ENCODE measurements at regions not wholly inside any gene's neighbourhood (a gene's known extent, or its start where the extent isn't known, plus 50 kb on each side); places are given as distances from the start of the nearest gene placed in this dataset.

DNA sequence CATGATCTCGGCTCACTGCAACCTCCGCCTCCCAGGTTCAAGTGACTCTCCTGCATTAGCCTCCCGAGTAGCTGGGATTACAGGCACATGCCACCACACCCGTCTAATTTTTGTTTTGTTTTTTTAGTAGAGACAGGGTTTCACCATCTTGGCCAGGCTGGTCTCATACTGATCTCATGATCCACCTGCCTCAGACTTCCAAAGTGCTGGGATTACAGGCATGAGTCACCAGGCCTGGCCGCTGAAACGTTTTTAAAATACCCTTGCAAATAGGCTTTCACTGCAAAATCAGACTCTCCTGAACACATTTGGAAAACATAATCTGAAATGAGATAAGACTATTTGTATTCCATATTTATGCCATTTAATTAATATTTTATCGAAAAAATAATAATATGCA lies 826.1 kb upstream of the CNTN5 start:
- Histone ChIP-seq H3K9ac (ENCODE audit: low read length) (no peak overlapping the region), H3K79me2 (ENCODE audit: insufficient read depth, low read length) (no peaks in the 10 kb centered on the region), H3K27ac (ENCODE audit: low read depth, low read length) (no peak overlapping the region), H3K9me2 (replicated peaks; ENCODE audit: insufficient read depth, low read length) (no peaks in the 10 kb centered on the region), H2AFZ (ENCODE audit: low read depth, low read length, severe bottlenecking) (no peak overlapping the region), H3F3A (ENCODE audit: insufficient read depth) (no peaks in the 10 kb centered on the region), H3K27me3 (ENCODE audit: low read length) (no peaks in the 10 kb centered on the region), H3K9me3 (ENCODE audit: insufficient read depth, low read length) (no peaks in the 10 kb centered on the region), H3K36me3 (ENCODE audit: low read length) (no peaks in the 10 kb centered on the region), H3K4me2 (ENCODE audit: low read depth, low read length, poor library complexity, severe bottlenecking) (no peak overlapping the region), H3K4me3 (ENCODE audit: insufficient read depth, low read length, poor library complexity, severe bottlenecking) (no peak overlapping the region), H4K20me1 (ENCODE audit: low read depth, low read length) (no peaks in the 10 kb centered on the region)
- no peak for TF ChIP-seq EZH2phosphoT487 (conservative IDR thresholded peaks at IDR 0.05; ENCODE audit: low read length)
- no peak for TF ChIP-seq CTCF (IDR thresholded peaks at IDR 0.05; ENCODE audit: insufficient read depth, low read length, poor library complexity, severe bottlenecking)

GRCh38 chr11:98195300-98195699 lies 825.4 kb upstream of the CNTN5 start:
- H4K20me1 ChIP-seq (ENCODE audit: low read depth, low read length) = no peaks in the 10 kb centered on the region
- H3K27me3 ChIP-seq (ENCODE audit: low read length) = no peaks in the 10 kb centered on the region
- no peak overlapping the region for H3K4me3 ChIP-seq (ENCODE audit: insufficient read depth, low read length, poor library complexity, severe bottlenecking)
- no peaks in the 10 kb centered on the region for H3K36me3 ChIP-seq (ENCODE audit: low read length)
- TF ChIP-seq CTCF (IDR thresholded peaks at IDR 0.05; ENCODE audit: insufficient read depth, low read length, poor library complexity, severe bottlenecking) = no peak
- no peak for TF ChIP-seq EZH2phosphoT487 (conservative IDR thresholded peaks at IDR 0.05; ENCODE audit: low read length)
- no peaks in the 10 kb centered on the region for H3K9me2 ChIP-seq (replicated peaks; ENCODE audit: insufficient read depth, low read length)
- H3K79me2 ChIP-seq (ENCODE audit: insufficient read depth, low read length) = no peaks in the 10 kb centered on the region
- no peaks in the 10 kb centered on the region for H3F3A ChIP-seq (ENCODE audit: insufficient read depth)
- H2AFZ ChIP-seq (ENCODE audit: low read depth, low read length, severe bottlenecking) = no peak overlapping the region
- no peaks in the 10 kb centered on the region for H3K9me3 ChIP-seq (ENCODE audit: insufficient read depth, low read length)
- no peak overlapping the region for H3K4me2 ChIP-seq (ENCODE audit: low read depth, low read length, poor library complexity, severe bottlenecking)
- no peak overlapping the region for H3K27ac ChIP-seq (ENCODE audit: low read depth, low read length)
- H3K9ac ChIP-seq (ENCODE audit: low read length) = no peak overlapping the region

GRCh38 chr11:98207086-98207485 lies 813.7 kb upstream of the CNTN5 start:
- Histone ChIP-seq H3K9ac (ENCODE audit: low read length) (no peak overlapping the region), H3K27ac (ENCODE audit: low read depth, low read length) (no peak overlapping the region), H3K36me3 (ENCODE audit: low read length) (no peaks in the 10 kb centered on the region), H3K79me2 (ENCODE audit: insufficient read depth, low read length) (no peaks in the 10 kb centered on the region), H3K9me2 (replicated peaks; ENCODE audit: insufficient read depth, low read length) (no peaks in the 10 kb centered on the region), H4K20me1 (ENCODE audit: low read depth, low read length) (no peaks in the 10 kb centered on the region), H3K4me3 (ENCODE audit: insufficient read depth, low read length, poor library complexity, severe bottlenecking) (no peak overlapping the region), H3K27me3 (ENCODE audit: low read length) (no peaks in the 10 kb centered on the region), H3K9me3 (ENCODE audit: insufficient read depth, low read length) (no peaks in the 10 kb centered on the region), H3F3A (ENCODE audit: insufficient read depth) (no peaks in the 10 kb centered on the region), H3K4me2 (ENCODE audit: low read depth, low read length, poor library complexity, severe bottlenecking) (no peak overlapping the region), H2AFZ (ENCODE audit: low read depth, low read length, severe bottlenecking) (no peak overlapping the region)
- TF ChIP-seq CTCF (IDR thresholded peaks at IDR 0.05; ENCODE audit: insufficient read depth, low read length, poor library complexity, severe bottlenecking) = no peak
- no peak for TF ChIP-seq EZH2phosphoT487 (conservative IDR thresholded peaks at IDR 0.05; ENCODE audit: low read length)

GRCh38 chr11:98227278-98227677 lies 793.5 kb upstream of the CNTN5 start:
- H3F3A ChIP-seq (ENCODE audit: insufficient read depth) = no peaks in the 10 kb centered on the region
- no peak overlapping the region for H3K4me3 ChIP-seq (ENCODE audit: insufficient read depth, low read length, poor library complexity, severe bottlenecking)
- H3K27ac ChIP-seq (ENCODE audit: low read depth, low read length) = no peak overlapping the region
- no peak overlapping the region for H2AFZ ChIP-seq (ENCODE audit: low read depth, low read length, severe bottlenecking)
- no peak for TF ChIP-seq EZH2phosphoT487 (conservative IDR thresholded peaks at IDR 0.05; ENCODE audit: low read length)
- TF ChIP-seq CTCF (IDR thresholded peaks at IDR 0.05; ENCODE audit: insufficient read depth, low read length, poor library complexity, severe bottlenecking) = no peak
- no peaks in the 10 kb centered on the region for H3K9me3 ChIP-seq (ENCODE audit: insufficient read depth, low read length)
- H3K4me2 ChIP-seq (ENCODE audit: low read depth, low read length, poor library complexity, severe bottlenecking) = no peak overlapping the region
- no peaks in the 10 kb centered on the region for H3K79me2 ChIP-seq (ENCODE audit: insufficient read depth, low read length)
- H4K20me1 ChIP-seq (ENCODE audit: low read depth, low read length) = no peaks in the 10 kb centered on the region
- H3K9ac ChIP-seq (ENCODE audit: low read length) = no peak overlapping the region
- no peaks in the 10 kb centered on the region for H3K36me3 ChIP-seq (ENCODE audit: low read length)
- H3K27me3 ChIP-seq (ENCODE audit: low read length) = no peaks in the 10 kb centered on the region
- no peaks in the 10 kb centered on the region for H3K9me2 ChIP-seq (replicated peaks; ENCODE audit: insufficient read depth, low read length)
